ENCODE measurements at regions not wholly inside any gene's neighbourhood (a gene's known extent, or its start where the extent isn't known, plus 50 kb on each side); places are given as distances from the start of the nearest gene placed in this dataset.

DNA sequence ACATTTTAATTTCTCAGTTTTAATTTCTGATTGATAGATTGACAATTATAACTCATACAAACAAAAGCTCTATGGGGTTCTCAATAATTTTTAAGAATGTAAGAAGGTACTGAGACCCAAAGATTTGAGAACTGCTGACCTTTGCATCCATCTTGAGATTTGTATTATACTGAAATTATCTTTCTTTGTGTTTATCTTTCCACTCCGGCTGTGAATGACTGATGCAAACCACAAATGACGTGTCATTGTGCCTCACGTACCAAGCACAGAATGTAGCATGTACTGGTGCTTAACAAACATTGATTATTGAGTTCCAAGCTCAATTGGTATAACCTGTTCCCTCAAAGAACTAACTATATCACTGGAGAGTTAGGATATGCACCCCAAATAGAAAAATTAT is 152.1 kb upstream of the SMLR1 start:
- no peak for TF ChIP-seq EZH2 (IDR thresholded peaks at IDR 0.05; ENCODE audit: borderline replicate concordance, low read depth, low read length, severe bottlenecking)
- no peak for TF ChIP-seq CTCF (IDR thresholded peaks at IDR 0.05; ENCODE audit: borderline replicate concordance, extremely low read depth, low read length, poor library complexity, severe bottlenecking)
